ENCODE measurements at regions not wholly inside any gene's neighbourhood (a gene's known extent, or its start where the extent isn't known, plus 50 kb on each side); places are given as distances from the start of the nearest gene placed in this dataset.
"Not testable (repeated sequence)": the region's sequence is repeated elsewhere in the genome, so short reads cannot be mapped to it uniquely, and the experiment has no call there.

DNA sequence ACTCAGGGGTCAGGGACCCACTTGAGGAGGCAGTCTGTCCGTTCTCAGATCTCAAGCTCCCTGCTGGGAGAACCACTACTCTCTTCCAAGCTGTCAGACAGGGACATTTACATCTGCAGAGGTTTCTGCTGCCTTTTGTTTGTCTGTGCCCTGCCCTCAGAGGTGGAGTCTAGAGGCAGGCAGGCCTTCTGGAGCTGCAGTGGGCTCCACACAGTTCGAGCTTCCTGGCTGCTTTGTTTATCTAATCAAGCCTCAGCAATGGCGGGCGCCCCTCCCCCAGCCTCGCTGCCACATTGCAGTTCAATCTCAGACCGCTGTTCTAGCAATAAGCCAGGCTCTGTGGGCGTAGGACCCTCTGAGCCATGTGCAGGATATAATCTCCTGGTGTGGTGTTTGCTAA lies 233.0 kb downstream of the OTUD1 start:
- TF ChIP-seq, protein P1, sequence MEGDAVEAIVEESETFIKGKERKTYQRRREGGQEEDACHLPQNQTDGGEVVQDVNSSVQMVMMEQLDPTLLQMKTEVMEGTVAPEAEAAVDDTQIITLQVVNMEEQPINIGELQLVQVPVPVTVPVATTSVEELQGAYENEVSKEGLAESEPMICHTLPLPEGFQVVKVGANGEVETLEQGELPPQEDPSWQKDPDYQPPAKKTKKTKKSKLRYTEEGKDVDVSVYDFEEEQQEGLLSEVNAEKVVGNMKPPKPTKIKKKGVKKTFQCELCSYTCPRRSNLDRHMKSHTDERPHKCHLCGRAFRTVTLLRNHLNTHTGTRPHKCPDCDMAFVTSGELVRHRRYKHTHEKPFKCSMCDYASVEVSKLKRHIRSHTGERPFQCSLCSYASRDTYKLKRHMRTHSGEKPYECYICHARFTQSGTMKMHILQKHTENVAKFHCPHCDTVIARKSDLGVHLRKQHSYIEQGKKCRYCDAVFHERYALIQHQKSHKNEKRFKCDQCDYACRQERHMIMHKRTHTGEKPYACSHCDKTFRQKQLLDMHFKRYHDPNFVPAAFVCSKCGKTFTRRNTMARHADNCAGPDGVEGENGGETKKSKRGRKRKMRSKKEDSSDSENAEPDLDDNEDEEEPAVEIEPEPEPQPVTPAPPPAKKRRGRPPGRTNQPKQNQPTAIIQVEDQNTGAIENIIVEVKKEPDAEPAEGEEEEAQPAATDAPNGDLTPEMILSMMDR (IDR thresholded peaks at IDR 0.05): not testable (repeated sequence)
- not testable (repeated sequence) for TF ChIP-seq POLR2A (IDR thresholded peaks at IDR 0.05)
